Hepatocyte (in vitro differentiated cells): ENCODE measurements at regions not wholly inside any gene's neighbourhood (a gene's known extent, or its start where the extent isn't known, plus 50 kb on each side); places are given as distances from the start of the nearest gene placed in this dataset.

ENCODE experiments used
- CTCF ChIP-seq: fragments of 200-600 bp; sonication (generic); IDR thresholded peaks from 2 replicates; pipeline ENCODE4 v1.5.1; 2016; ENCODE audit warnings: antibody characterized with exemption, mild to moderate bottlenecking; ENCODE audit not compliant: poor library complexity
- EZH2 ChIP-seq: fragments of 200-600 bp; sonication (generic); IDR thresholded peaks from 2 replicates; pipeline ENCODE4 v1.6.1; 2016; ENCODE audit warnings: antibody characterized with exemption, mild to moderate bottlenecking, borderline replicate concordance

GRCh38 chr10:53508197-53508596 lies 735.6 kb upstream of the MBL2 start:
- TF ChIP-seq CTCF = no peak
- no peak for TF ChIP-seq EZH2
